HG02588 (cell line): ENCODE measurements at regions not wholly inside any gene's neighbourhood (a gene's known extent, or its start where the extent isn't known, plus 50 kb on each side); places are given as distances from the start of the nearest gene placed in this dataset.

Experiments
- ATAC-seq: cut with Tn5 transposase; IDR thresholded peaks from one replicate; pipeline ENCODE4 v1.9.1; 2021; ENCODE audit warnings: mild to moderate bottlenecking, moderate library complexity; ENCODE audit not compliant: unreplicated experiment

GRCh38 chr7:131194070-131194865, 133.4 kb upstream of the MKLN1 start:
- no peak for ATAC-seq

DNA sequence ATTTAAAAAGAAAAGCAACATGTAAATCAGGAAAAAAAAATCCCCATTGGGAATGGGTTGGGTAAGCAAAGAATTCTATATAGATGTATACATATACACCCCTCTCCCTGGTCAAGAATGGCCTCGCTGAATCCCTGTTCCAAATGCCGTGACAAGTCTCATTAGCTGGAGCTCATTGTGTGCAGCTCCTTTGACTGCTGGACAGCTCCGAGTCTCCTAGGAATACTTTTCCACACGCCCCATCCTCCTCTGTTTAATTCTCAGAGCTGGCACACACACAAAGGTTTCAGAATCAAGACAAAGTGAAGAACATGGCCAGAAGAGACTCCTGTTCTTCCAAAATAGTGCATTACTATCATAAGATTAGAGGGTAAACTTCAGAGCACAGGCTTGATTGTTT, 130.9 kb upstream of the MKLN1 start:
- ATAC-seq, result no peak

GRCh38 chr7:131197920-131198615, 129.6 kb upstream of the MKLN1 start:
- no peak for ATAC-seq

- ATAC-seq, result no peak
These were observed 125.2 kb upstream of the MKLN1 start for GRCh38 chr7:131202451-131202850.

GRCh38 chr7:131203291-131203976, 124.2 kb upstream of the MKLN1 start:
- no peak for ATAC-seq

- no peak for ATAC-seq
These were observed 118.9 kb upstream of the MKLN1 start for GRCh38 chr7:131208777-131209176.

DNA sequence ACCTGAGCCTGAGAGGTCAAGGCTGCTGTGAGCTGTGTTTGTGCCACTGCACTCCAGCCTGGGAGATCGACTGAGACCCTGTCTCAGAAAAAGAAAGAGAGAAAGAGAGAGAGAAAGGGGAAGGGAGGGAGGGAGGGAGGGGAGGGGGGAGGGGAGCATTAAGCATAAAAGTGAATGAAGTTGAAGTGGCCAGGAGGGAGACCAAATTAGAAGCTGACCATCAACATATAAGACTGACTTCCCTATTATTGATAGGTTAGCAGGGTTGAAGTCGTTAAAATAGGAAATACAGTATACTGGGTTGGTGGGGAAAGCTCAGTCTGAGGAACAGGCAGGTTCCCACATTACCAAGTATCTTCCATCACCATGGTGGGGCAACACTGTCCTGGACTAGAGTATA, 117.1 kb upstream of the MKLN1 start:
- no peak for ATAC-seq

DNA sequence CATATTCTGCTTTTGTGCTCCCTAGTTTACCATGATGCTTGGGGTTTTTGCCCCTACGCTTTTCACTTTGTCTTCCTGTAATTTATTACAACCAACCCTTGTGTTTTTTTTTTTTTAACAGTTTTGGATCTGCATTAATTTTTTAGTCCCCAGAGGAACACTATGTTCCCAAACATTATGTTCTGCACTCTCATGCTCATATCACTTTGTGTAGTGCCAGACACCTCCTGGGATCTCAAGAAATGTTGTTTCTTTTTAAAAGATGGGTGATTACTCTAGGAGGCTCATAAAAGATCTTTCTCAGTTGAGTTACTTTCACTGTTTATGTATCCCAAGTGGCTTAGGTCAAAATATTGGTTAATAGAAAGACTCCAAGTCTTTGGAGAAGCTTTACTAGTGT, 116.2 kb upstream of the MKLN1 start:
- no peak for ATAC-seq

- ATAC-seq, result no peak
These were observed 115.6 kb upstream of the MKLN1 start for GRCh38 chr7:131212114-131212513.

DNA sequence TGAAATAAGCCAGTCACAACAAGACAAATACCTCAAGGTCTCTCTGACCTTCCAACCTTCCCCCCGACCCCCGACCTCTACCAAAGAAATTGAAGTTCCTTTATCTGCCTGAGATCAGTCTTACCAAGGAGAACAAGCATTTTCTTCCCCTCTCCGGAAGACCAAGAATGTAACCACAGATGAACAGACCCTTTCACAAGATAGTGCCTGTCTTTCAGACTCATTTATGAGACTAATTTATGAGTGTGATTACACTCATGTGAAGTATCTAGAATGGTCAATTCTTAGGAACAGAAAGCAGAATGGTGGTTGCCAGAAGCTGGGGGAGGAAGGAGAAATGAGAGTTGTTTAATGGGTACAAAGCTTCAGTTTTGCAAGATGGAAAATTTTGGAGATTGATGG, 108.9 kb upstream of the MKLN1 start:
- no peak for ATAC-seq

- ATAC-seq, result peak; percentile 51
These were observed 108.2 kb upstream of the MKLN1 start for GRCh38 chr7:131219312-131220041.

GRCh38 chr7:131221061-131221460, 106.6 kb upstream of the MKLN1 start:
- ATAC-seq, result no peak

- no peak for ATAC-seq
These were observed 105.5 kb upstream of the MKLN1 start for GRCh38 chr7:131222171-131222570.

DNA sequence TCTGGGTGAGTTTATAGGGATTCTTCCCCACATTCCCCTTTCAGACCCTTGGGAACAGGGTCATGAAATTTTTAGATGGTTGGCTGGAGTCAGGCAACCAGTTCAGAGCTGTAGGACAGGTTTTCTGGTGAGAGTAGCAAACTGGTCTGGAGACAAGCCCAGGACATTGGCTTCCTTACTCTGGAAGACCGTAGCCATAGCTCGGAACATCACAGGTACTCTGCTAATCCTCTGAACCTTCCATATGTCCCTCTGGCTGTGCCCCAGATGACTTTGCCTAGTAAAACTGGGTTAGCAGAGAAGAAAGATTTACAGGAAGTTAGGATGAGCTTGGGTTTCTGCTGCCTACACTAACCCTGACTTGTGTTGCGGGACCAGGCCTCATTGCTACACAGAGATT, 104.5 kb upstream of the MKLN1 start:
- no peak for ATAC-seq

DNA sequence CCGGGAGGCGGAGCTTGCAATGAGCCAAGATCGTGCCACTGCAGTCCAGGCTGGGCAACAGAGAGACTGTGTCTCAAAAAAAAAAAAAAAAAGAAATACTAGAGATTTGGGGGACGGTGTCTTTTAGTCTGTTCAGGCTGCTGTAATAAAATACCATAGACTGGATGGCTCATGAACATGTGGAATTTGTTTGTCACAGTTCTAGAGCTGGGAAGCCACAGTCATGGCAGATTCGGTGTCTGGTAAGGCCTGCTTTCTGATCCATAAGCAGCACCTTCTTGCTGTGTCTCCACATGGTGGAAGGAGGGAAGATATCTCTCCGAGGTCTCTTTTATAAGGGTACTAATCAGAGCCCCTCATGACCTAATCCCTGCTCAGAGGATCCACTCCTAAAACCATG, 102.7 kb upstream of the MKLN1 start:
- ATAC-seq, result no peak

GRCh38 chr7:131225619-131226513, 101.8 kb upstream of the MKLN1 start:
- ATAC-seq, result peak; percentile 51

DNA sequence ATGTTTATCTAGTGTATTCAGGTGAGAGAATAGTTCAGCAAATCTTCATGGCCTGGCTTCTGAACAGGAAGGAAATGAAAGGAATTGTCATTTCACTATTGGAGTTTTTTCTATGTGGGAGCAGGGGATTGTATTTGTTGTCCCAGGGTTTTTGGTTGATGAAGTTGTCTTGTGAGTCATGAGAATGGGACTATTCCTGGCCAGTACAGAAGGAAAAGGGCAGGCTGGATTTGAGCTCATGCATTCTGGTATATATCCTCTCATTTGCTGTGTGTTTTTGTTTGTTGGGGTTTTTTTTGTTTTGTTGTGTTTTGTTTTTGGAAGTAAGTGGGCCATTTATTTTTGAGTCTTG, 101.2 kb upstream of the MKLN1 start:
- ATAC-seq, result no peak

DNA sequence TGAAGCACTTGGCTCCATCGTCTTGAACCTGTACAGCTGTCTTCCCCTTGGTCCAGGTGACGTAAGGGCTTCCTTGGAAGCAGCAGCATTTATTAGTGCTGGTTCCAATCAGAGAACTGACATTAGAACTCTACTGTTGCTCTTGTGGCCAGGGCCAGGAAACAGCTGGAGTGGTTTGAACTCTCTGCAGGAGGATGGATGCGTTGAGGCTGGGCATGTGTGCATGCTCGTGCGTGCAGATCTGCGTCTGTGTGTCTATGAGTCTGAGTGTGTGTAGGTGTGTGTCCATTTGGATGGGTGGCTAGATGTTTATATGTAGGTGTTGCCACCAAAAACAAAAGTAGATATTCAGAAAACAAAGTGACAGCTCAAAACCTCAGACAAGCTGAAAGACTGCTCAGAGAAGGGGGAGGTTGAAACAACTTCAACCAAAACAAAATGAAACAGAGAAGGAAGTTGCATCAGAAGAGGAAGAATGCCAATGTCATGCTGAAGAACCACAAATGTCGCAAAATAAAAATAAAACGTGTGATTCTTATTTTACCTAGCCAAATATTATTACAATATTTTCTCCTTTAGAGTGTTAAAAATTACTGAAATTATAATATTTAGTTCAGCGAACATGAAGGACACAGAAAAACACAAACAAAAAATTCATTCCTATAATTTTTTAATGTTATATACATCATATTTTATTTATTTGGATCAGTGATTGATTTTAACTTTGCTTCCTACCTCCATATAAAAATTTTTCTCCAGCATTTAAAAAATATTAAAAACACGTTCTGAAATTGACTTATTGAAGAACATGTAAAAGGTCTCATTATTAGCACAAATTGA, 96.1 kb upstream of the MKLN1 start:
- peak; percentile 82 for ATAC-seq

DNA sequence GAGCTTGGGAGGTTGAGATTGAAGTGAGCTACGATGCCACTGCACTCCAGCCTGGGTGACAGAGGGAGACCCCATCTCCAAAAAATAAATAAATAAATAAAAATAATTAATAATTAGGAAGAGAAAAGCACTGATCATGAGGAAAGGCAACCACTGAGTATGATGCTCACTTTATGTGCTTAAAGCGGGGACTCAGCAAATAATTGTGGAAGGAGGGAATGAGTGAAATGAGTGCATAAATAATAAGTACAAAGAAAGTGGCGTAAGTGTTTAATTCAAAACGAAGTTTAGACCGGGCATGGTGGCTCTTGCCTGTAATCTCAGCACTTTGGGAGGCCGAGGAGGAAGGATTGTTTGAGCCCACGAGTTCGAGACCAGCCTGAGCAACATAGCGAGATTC, 94.9 kb upstream of the MKLN1 start:
- no peak for ATAC-seq
